Aorta (tissue), 5 donors: ENCODE measurements at regions not wholly inside any gene's neighbourhood (a gene's known extent, or its start where the extent isn't known, plus 50 kb on each side); places are given as distances from the start of the nearest gene placed in this dataset.
A peak's percentile ranks its signal among the peaks of the same experiment; 100 is the strongest.

Experiments used
- ATAC-seq: fragments of 200-7000 bp; cut with Tn5 transposase; one replicate; pipeline ENCODE4 v1.9.1; 2022; ENCODE audit warnings: moderate library complexity; ENCODE audit not compliant: low FRiP score
- DNase-seq, 2 donors: peaks; one replicate each; pipeline ENCODE4 v3.0.0-alpha.2; 2020
- H3K27ac ChIP-seq, 2 donors: one replicate each; pipeline ENCODE4 v1.5.1; 2013; ENCODE audit warnings: low read length in 2 of 2, mild to moderate bottlenecking in 2 of 2, moderate library complexity in 2 of 2, control low read depth in 1 of 2, inconsistent platforms in 1 of 2, low read depth in 1 of 2
- H3K27me3 ChIP-seq, 2 donors: one replicate each; pipeline ENCODE4 v1.6.1; 2013; ENCODE audit warnings: control low read depth in 1 of 2, low read length in 1 of 2, mild to moderate bottlenecking in 1 of 2, moderate library complexity in 1 of 2; ENCODE audit not compliant: insufficient read depth in 2 of 2, control insufficient read depth in 1 of 2
- H3K36me3 ChIP-seq, 2 donors: one replicate each; pipeline ENCODE4 v1.6.1; 2013; ENCODE audit warnings: control low read depth in 1 of 2, low read length in 1 of 2, mild to moderate bottlenecking in 1 of 2; ENCODE audit not compliant: insufficient read depth in 2 of 2, control insufficient read depth in 1 of 2
- H3K4me1 ChIP-seq, 2 donors: one replicate each; pipeline ENCODE4 v1.6.1; 2013; ENCODE audit warnings: low read length in 2 of 2, control low read depth in 1 of 2, mild to moderate bottlenecking in 1 of 2, moderate library complexity in 1 of 2; ENCODE audit not compliant: insufficient read depth in 2 of 2, control insufficient read depth in 1 of 2
- H3K4me3 ChIP-seq, 2 donors: one replicate each; pipeline ENCODE4 v1.5.1; 2013; ENCODE audit warnings: low read length in 2 of 2, control low read depth in 1 of 2, mild to moderate bottlenecking in 1 of 2
- H3K9me3 ChIP-seq: one replicate; pipeline ENCODE4 v1.6.1; 2013; ENCODE audit warnings: mild to moderate bottlenecking, low read length; ENCODE audit not compliant: control insufficient read depth
- WGBS, 2 donors: extraction: QIAGEN DNeasy Blood & Tissue Kit; methylation state at CpG; one replicate each; pipeline ENCODE4 v1.1.7; 2013; 5-methylcytosine and 5-hydroxymethylcytosine counted together
- intact Hi-C, 2 donors: fragments of 100-400 bp; cut with DNase I; formaldehyde crosslinking; loops; one replicate each; pipeline versions ENCODE4 v1.14.2 to v1.15.0; 2022
- donor health status: healthy with polysubstance abuse.
- donor health status: Bipolar disorder and iron deficiency.
- donor health status: DM: no; HTN: no; CAD: no.
- donor health status: DM: no; HTN: no; CAD: no.
- donor health status: DM: yes; HTN: yes; CAD: no.

GRCh38 chr7:81029511-81029910, 110.7 kb upstream of the SEMA3C start:
- Histone ChIP-seq H3K9me3 (no peaks in the 10 kb centered on the region), H3K36me3 (no peaks in the 10 kb centered on the region), H3K4me1 (no peaks in the 10 kb centered on the region), H3K4me3 (no peak overlapping the region), H3K27ac (no peak overlapping the region), H3K27me3 (no peaks in the 10 kb centered on the region)
- DNase-seq: no peak
- intact Hi-C loops: no loop called here
- 80% methylated on average over 3 of the region's 3 CpGs for WGBS, 2 donors
- ATAC-seq: no peak

DNA sequence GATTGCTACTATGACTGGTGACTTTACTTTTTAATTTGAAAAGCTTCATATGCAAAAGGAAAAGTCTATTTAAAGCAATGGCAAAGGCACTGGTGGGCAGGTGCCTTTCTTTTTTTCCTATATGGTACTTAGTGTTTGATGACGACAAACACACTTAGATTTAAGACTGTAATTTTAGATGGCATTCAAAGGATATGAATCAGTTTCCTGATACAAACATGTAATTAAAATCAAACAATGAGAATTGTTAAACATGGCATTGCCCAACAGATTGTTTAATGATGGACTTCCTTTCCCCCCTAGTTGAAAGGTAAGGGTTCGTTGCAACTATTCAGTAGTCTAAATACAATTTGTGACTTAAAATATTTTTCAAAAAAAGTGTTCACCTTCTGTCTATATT, 106.5 kb upstream of the SEMA3C start:
- Histone ChIP-seq H3K27ac (no peak overlapping the region), H3K27me3 (no peaks in the 10 kb centered on the region), H3K9me3 (no peaks in the 10 kb centered on the region), H3K4me1 (no peaks in the 10 kb centered on the region), H3K4me3 (no peak overlapping the region), H3K36me3 (no peaks in the 10 kb centered on the region)
- DNase-seq (no peak), ATAC-seq (no peak)
- WGBS, 2 donors: 86 to 96% methylated on average over 2 of the region's 2 CpGs
- intact Hi-C loops: no loop called here

GRCh38 chr7:81014908-81015307, 96.1 kb upstream of the SEMA3C start:
- 84 to 88% methylated on average over 1 of the region's 1 CpG for WGBS, 2 donors
- intact Hi-C loops: no loop called here
- ATAC-seq (no peak), DNase-seq (no peak)
- no peaks in the 10 kb centered on the region for H3K36me3 ChIP-seq
- H3K27ac ChIP-seq: no peak overlapping the region
- no peaks in the 10 kb centered on the region for H3K4me1 ChIP-seq
- H3K27me3 ChIP-seq: no peaks in the 10 kb centered on the region
- H3K9me3 ChIP-seq: no peaks in the 10 kb centered on the region
- no peak overlapping the region for H3K4me3 ChIP-seq

DNA sequence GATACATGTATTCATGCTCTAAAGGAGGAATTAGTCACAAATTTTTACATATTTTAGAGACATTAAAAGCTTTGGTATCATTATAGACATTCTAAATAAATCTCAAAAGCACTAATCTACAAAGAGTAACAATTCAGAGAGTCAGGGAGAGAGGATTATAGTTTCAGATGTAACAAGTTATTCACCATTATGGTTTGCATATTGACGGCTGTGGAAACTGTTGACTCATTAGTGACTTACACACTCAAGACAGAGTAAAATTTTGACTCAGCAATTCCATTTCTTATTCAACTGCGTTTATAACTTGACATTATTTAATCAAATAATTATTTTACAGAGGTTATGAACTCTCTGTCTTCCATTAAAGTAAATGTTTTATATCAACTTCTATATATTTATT, 95.4 kb upstream of the SEMA3C start:
- intact Hi-C loops: no loop called here
- H3K36me3 ChIP-seq: no peaks in the 10 kb centered on the region
- no peak for DNase-seq
- H3K9me3 ChIP-seq: no peaks in the 10 kb centered on the region
- no peak for ATAC-seq
- H3K27ac ChIP-seq: no peak overlapping the region
- no peaks in the 10 kb centered on the region for H3K27me3 ChIP-seq
- no peaks in the 10 kb centered on the region for H3K4me1 ChIP-seq
- 81 to 83% methylated on average over 2 of the region's 2 CpGs for WGBS, 2 donors
- no peak overlapping the region for H3K4me3 ChIP-seq

- WGBS, 2 donors: 21 to 27% methylated on average over 2 of the region's 2 CpGs
- Histone ChIP-seq H3K36me3 (no peaks in the 10 kb centered on the region), H3K27me3 (no peaks in the 10 kb centered on the region), H3K4me1 (no peaks in the 10 kb centered on the region), H3K27ac (no peak overlapping the region), H3K9me3 (no peaks in the 10 kb centered on the region), H3K4me3 (no peak overlapping the region)
- intact Hi-C loops: no loop called here
- ATAC-seq (no peak), DNase-seq (no peak)
Observed at GRCh38 chr7:81013083-81013817, 94.4 kb upstream of the SEMA3C start.

DNA sequence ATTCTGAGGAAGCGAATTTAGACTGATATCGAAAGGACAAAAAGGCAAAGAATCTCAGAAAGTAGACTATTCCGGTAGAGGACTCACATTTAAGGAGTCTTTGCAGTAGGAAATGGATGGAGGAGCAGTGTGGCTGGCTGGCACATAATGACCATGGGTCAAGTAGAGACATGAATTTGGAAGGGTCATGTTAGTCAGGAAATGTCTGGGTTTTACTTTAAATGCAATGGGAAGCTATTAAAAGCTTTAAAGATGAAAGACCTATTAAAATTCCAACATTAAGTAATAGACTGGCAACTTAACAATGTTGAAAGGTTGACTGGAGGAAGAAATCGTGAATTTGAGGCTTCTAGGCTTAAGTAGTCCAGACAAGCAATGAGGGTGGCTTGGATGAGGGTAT, 90.0 kb upstream of the SEMA3C start:
- no peak overlapping the region for H3K4me3 ChIP-seq
- WGBS, 2 donors: 90 to 91% methylated on average over 4 of the region's 4 CpGs
- H3K36me3 ChIP-seq: no peaks in the 10 kb centered on the region
- H3K27me3 ChIP-seq: no peaks in the 10 kb centered on the region
- ATAC-seq (no peak), DNase-seq (no peak)
- H3K9me3 ChIP-seq: no peaks in the 10 kb centered on the region
- no peaks in the 10 kb centered on the region for H3K4me1 ChIP-seq
- intact Hi-C loops: no loop called here
- no peak overlapping the region for H3K27ac ChIP-seq

DNA sequence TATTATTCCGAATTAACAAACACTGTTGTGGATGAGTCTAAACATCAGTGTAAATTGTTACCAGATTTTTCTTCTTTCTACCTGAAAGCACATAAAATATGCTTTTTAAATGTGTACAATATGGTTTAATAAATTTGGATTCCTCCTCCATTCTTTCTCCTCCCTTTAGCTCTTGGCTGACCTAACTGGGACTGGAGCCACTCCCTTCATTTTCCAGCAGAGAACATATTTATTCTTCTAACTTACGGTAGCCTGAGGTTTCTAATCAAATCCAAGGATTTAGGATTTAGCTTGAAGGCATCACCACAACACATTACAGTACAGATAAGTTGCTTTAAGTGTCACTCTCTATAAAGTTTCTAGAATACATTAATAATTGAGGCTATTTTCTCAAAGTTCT, 88.2 kb upstream of the SEMA3C start:
- H3K9me3 ChIP-seq: no peaks in the 10 kb centered on the region
- intact Hi-C loops: no loop called here
- H3K27me3 ChIP-seq: no peaks in the 10 kb centered on the region
- no peaks in the 10 kb centered on the region for H3K4me1 ChIP-seq
- WGBS, 2 donors: 53 to 65% methylated on average over 2 of the region's 2 CpGs
- H3K36me3 ChIP-seq: no peaks in the 10 kb centered on the region
- no peak overlapping the region for H3K4me3 ChIP-seq
- DNase-seq: no peak
- H3K27ac ChIP-seq: no peak overlapping the region
- ATAC-seq: no peak

DNA sequence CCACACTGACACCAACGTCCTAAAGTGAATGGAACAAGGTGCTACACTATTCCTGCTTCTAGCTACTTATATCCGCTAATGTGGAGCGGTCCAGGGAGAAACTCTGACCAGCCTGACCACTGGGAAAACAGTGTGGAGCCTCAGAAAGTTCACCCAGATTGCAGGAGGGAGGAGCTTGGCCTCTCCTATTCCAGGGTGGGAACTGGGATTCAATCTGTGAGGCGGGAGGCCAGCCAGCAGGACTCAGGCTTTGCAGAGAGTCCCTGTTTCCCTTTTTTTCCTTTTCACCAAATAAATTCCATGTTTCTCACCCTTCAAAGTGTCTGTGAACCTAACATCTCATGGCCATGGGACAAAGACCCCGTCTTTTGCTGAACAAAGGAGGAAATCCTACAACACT, 86.4 kb upstream of the SEMA3C start:
- Histone ChIP-seq H3K4me3 (no peak overlapping the region), H3K4me1 (no peaks in the 10 kb centered on the region), H3K27ac (no peak overlapping the region), H3K36me3 (no peaks in the 10 kb centered on the region), H3K27me3 (no peaks in the 10 kb centered on the region), H3K9me3 (no peaks in the 10 kb centered on the region)
- DNase-seq (peak in 1 of 2 donors; percentile 64), ATAC-seq (peak; percentile 53)
- WGBS, 2 donors: 82 to 89% methylated on average over 5 of the region's 5 CpGs
- intact Hi-C loops: no loop called here

GRCh38 chr7:81004098-81004497, 85.2 kb upstream of the SEMA3C start:
- Histone ChIP-seq H3K27ac (no peak overlapping the region), H3K27me3 (no peaks in the 10 kb centered on the region), H3K36me3 (no peaks in the 10 kb centered on the region), H3K4me3 (no peak overlapping the region), H3K4me1 (no peaks in the 10 kb centered on the region), H3K9me3 (no peaks in the 10 kb centered on the region)
- DNase-seq: no peak
- WGBS, 2 donors: 65 to 70% methylated on average over 1 of the region's 1 CpG
- intact Hi-C loops: no loop called here
- ATAC-seq: peak; percentile 84
